GM23338 (cell line): ENCODE measurements at regions not wholly inside any gene's neighbourhood (a gene's known extent, or its start where the extent isn't known, plus 50 kb on each side); places are given as distances from the start of the nearest gene placed in this dataset.

Experiments
- ATAC-seq: fragments of 200-7000 bp; cut with Tn5 transposase; 3 replicates; pipeline ENCODE4 v1.9.1; 2020
- DNase-seq: peaks from one replicate; pipeline ENCODE4 v3.0.0-alpha.2; 2015; ENCODE audit warnings: low spot score
- H2AFZ ChIP-seq: fragments of 200-600 bp; sonication (generic); 2 replicates; pipeline ENCODE4 v1.8.0; 2016; ENCODE audit warnings: antibody characterized with exemption, mild to moderate bottlenecking, moderate library complexity
- H3F3A ChIP-seq: fragments of 200-600 bp; sonication (generic); replicated peaks from 2 replicates; pipeline ENCODE4 v1.8.0; 2017; ENCODE audit warnings: antibody characterized with exemption, mixed run types, low read depth
- H3K27ac ChIP-seq: fragments of 200-600 bp; sonication (generic); 2 replicates; pipeline ENCODE4 v1.6.1; 2016; ENCODE audit warnings: low read depth
- H3K27me3 ChIP-seq: fragments of 200-600 bp; sonication (generic); 2 replicates; pipeline ENCODE4 v1.8.0; 2016; ENCODE audit warnings: mild to moderate bottlenecking, mixed run types, moderate library complexity; ENCODE audit not compliant: insufficient read depth
- H3K36me3 ChIP-seq: fragments of 200-600 bp; sonication (generic); 2 replicates; pipeline ENCODE4 v1.8.0; 2016; ENCODE audit warnings: mild to moderate bottlenecking; ENCODE audit not compliant: insufficient read depth
- H3K4me1 ChIP-seq: fragments of 200-600 bp; sonication (generic); 2 replicates; pipeline ENCODE4 v1.8.0; 2016; ENCODE audit warnings: mild to moderate bottlenecking, moderate library complexity; ENCODE audit not compliant: insufficient read depth
- H3K4me2 ChIP-seq: fragments of 200-600 bp; sonication (generic); 2 replicates; pipeline ENCODE4 v1.7.1; 2017; ENCODE audit warnings: mixed run types
- H3K4me3 ChIP-seq: fragments of 200-600 bp; sonication (generic); 2 replicates; pipeline ENCODE4 v1.6.1; 2016; ENCODE audit warnings: mixed run types
- H3K79me2 ChIP-seq: fragments of 200-600 bp; sonication (generic); replicated peaks from 2 replicates; pipeline ENCODE4 v1.8.0; 2017; ENCODE audit warnings: mild to moderate bottlenecking; ENCODE audit not compliant: insufficient read depth
- H3K9me2 ChIP-seq: fragments of 200-600 bp; sonication (generic); 2 replicates; pipeline ENCODE4 v1.8.0; 2017; ENCODE audit not compliant: insufficient read depth
- H4K20me1 ChIP-seq: fragments of 200-600 bp; sonication (generic); replicated peaks from 2 replicates; pipeline ENCODE4 v1.8.0; 2017; ENCODE audit warnings: mild to moderate bottlenecking; ENCODE audit not compliant: insufficient read depth
- H3K27ac Mint-ChIP-seq: 2 replicates; pipeline ENCODE4 v1.8.0; 2020; ENCODE audit warnings: inconsistent platforms, mild to moderate bottlenecking, moderate library complexity, mixed read lengths
- H3K27me3 Mint-ChIP-seq: 3 replicates; pipeline ENCODE4 v1.8.0; 2022; ENCODE audit warnings: low read depth, mild to moderate bottlenecking, moderate library complexity, mixed read lengths, inconsistent platforms; ENCODE audit not compliant: insufficient read depth, poor library complexity
- H3K36me3 Mint-ChIP-seq: 3 replicates; pipeline ENCODE4 v1.8.0; 2021; ENCODE audit warnings: low read depth, mild to moderate bottlenecking, inconsistent platforms, moderate library complexity, mixed read lengths
- H3K4me1 Mint-ChIP-seq: 3 replicates; pipeline ENCODE4 v1.8.0; 2020; ENCODE audit warnings: mild to moderate bottlenecking, inconsistent platforms, mixed read lengths
- H3K4me3 Mint-ChIP-seq: 3 replicates; pipeline ENCODE4 v1.8.0; 2021; ENCODE audit warnings: moderate library complexity, mild to moderate bottlenecking, inconsistent platforms, mixed read lengths
- H3K9me3 Mint-ChIP-seq: 3 replicates; pipeline ENCODE4 v1.8.0; 2020; ENCODE audit warnings: moderate library complexity, mild to moderate bottlenecking, inconsistent platforms, mixed read lengths
- CREB1 ChIP-seq: fragments of 250-450 bp; sonication (Bioruptor Pico); IDR thresholded peaks from 2 replicates; pipeline ENCODE4 v1.5.0; 2020; ENCODE audit warnings: low read depth, mild to moderate bottlenecking, moderate library complexity
- CTCF ChIP-seq, 2 experiments: fragments of 200-600 bp in 1 of 2; sonication (generic) in 1 of 2; conservative IDR thresholded peaks; 2 replicates each; pipeline versions ENCODE4 v1.5.1 to v1.6.1; 2016 to 2017; ENCODE audit warnings: antibody characterized with exemption in 2 of 2, low read depth in 2 of 2, mild to moderate bottlenecking in 2 of 2, moderate library complexity in 1 of 2
- ETS1 ChIP-seq: IDR thresholded peaks from 2 replicates; pipeline ENCODE4 v1.6.1; 2016; ENCODE audit warnings: antibody characterized with exemption
- STAT1 ChIP-seq: IDR thresholded peaks from one replicate; pipeline ENCODE4 v1.6.1; 2016; ENCODE audit warnings: antibody characterized with exemption; ENCODE audit not compliant: unreplicated experiment
- ZNF114 ChIP-seq: fragments of 250-450 bp; sonication (Bioruptor Pico); IDR thresholded peaks from 2 replicates; pipeline ENCODE4 v1.5.0; 2020; ENCODE audit warnings: mild to moderate bottlenecking, moderate library complexity
- ZNF462 ChIP-seq: fragments of 250-450 bp; sonication (Bioruptor Pico); IDR thresholded peaks from 2 replicates; pipeline ENCODE4 v1.5.0; 2020; ENCODE audit warnings: mild to moderate bottlenecking, moderate library complexity

- TF ChIP-seq ZNF114 (CRISPR knock-in tag) = no peak
- no peak for TF ChIP-seq ETS1
- no peak for TF ChIP-seq CREB1 (CRISPR knock-in tag)
- no peak for TF ChIP-seq ZNF462 (CRISPR knock-in tag)
Measured at GRCh38 chr1:36702963-36703362, 220.2 kb upstream of the CSF3R start (continued).

GRCh38 chr1:36699113-36699911 lies 216.6 kb upstream of the CSF3R start:
- no peaks in the 10 kb centered on the region for H3K4me1 ChIP-seq
- H3K27ac ChIP-seq = no peak overlapping the region
- H3K27me3 Mint-ChIP-seq = peaks cover 12% of the 10 kb centered on the region
- H3F3A ChIP-seq = no peaks in the 10 kb centered on the region
- no peak overlapping the region for H3K27ac Mint-ChIP-seq
- no peaks in the 10 kb centered on the region for H3K79me2 ChIP-seq
- H3K4me2 ChIP-seq = no peak overlapping the region
- H3K27me3 ChIP-seq = no peaks in the 10 kb centered on the region
- H2AFZ ChIP-seq = no peak overlapping the region
- DNase-seq (no peak), ATAC-seq (no peak)
- H4K20me1 ChIP-seq = no peaks in the 10 kb centered on the region
- H3K4me3 ChIP-seq = no peak overlapping the region
- H3K4me3 Mint-ChIP-seq = no peak overlapping the region
- no peaks in the 10 kb centered on the region for H3K9me3 Mint-ChIP-seq
- H3K9me2 ChIP-seq = no peaks in the 10 kb centered on the region
- H3K36me3 ChIP-seq = no peaks in the 10 kb centered on the region
- peaks cover 14% of the 10 kb centered on the region; the same call in 2 of the 3 replicates for H3K4me1 Mint-ChIP-seq
- H3K36me3 Mint-ChIP-seq = no peaks in the 10 kb centered on the region
- no peak for TF ChIP-seq CTCF (conservative IDR thresholded peaks at IDR 0.05; ENCODE audit: low read depth in 2 of 2)
- TF ChIP-seq STAT1 = no peak
